ENCODE measurements at regions not wholly inside any gene's neighbourhood (a gene's known extent, or its start where the extent isn't known, plus 50 kb on each side); places are given as distances from the start of the nearest gene placed in this dataset.

DNA sequence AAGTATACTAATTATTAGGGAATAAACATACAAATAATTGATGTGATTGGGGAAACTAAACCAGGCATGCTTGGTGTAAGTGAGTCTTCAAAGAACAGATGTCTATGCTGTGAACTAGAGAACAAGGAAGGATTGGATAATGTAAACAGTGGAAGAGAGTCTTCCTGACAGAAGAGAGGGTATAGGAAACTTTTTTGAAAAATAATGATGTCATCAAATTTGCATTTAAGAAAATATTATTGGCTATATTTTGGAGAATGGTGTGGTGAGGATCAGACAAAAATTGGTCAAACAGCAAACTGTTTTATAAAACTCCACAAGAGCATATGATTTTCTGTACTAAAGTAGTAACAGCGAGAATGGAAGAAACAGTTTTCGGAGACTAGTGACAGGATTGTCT is 537.7 kb downstream of the TRAM1L1 start:
- no peak for DNase-seq (ENCODE audit: insufficient read length, low spot score, missing footprints)
- Histone ChIP-seq H3K4me2 (ENCODE audit: insufficient read depth, low read length) (no peak overlapping the region), H4K20me1 (ENCODE audit: insufficient read depth, low read length) (no peaks in the 10 kb centered on the region), H3K79me2 (ENCODE audit: insufficient read depth, low read length) (no peaks in the 10 kb centered on the region), H3K36me3 (ENCODE audit: insufficient read depth, low read length) (no peaks in the 10 kb centered on the region), H2AFZ (ENCODE audit: low read length) (no peak overlapping the region), H3K9me3 (ENCODE audit: low read depth, low read length) (peaks cover 4% of the 10 kb centered on the region), H3K27me3 (ENCODE audit: insufficient read depth, low read length) (no peaks in the 10 kb centered on the region), H3K4me1 (ENCODE audit: insufficient read depth, low read length) (no peaks in the 10 kb centered on the region), H3K4me3 (ENCODE audit: insufficient read depth, low read length) (no peak overlapping the region), H3K27ac (ENCODE audit: low read depth, low read length) (no peak overlapping the region)
- TF ChIP-seq, protein P1, sequence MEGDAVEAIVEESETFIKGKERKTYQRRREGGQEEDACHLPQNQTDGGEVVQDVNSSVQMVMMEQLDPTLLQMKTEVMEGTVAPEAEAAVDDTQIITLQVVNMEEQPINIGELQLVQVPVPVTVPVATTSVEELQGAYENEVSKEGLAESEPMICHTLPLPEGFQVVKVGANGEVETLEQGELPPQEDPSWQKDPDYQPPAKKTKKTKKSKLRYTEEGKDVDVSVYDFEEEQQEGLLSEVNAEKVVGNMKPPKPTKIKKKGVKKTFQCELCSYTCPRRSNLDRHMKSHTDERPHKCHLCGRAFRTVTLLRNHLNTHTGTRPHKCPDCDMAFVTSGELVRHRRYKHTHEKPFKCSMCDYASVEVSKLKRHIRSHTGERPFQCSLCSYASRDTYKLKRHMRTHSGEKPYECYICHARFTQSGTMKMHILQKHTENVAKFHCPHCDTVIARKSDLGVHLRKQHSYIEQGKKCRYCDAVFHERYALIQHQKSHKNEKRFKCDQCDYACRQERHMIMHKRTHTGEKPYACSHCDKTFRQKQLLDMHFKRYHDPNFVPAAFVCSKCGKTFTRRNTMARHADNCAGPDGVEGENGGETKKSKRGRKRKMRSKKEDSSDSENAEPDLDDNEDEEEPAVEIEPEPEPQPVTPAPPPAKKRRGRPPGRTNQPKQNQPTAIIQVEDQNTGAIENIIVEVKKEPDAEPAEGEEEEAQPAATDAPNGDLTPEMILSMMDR (IDR thresholded peaks at IDR 0.05; ENCODE audit: extremely low read depth, low read depth, low read length): no peak

GRCh38 chr4:116546759-116547158 is 538.6 kb downstream of the TRAM1L1 start:
- no peak overlapping the region for H3K4me3 ChIP-seq (ENCODE audit: insufficient read depth, low read length)
- H3K9me3 ChIP-seq (ENCODE audit: low read depth, low read length): peaks cover 4% of the 10 kb centered on the region
- no peaks in the 10 kb centered on the region for H3K36me3 ChIP-seq (ENCODE audit: insufficient read depth, low read length)
- H3K4me1 ChIP-seq (ENCODE audit: insufficient read depth, low read length): no peaks in the 10 kb centered on the region
- no peaks in the 10 kb centered on the region for H3K79me2 ChIP-seq (ENCODE audit: insufficient read depth, low read length)
- DNase-seq (ENCODE audit: insufficient read length, low spot score, missing footprints): no peak
- no peak overlapping the region for H2AFZ ChIP-seq (ENCODE audit: low read length)
- no peaks in the 10 kb centered on the region for H4K20me1 ChIP-seq (ENCODE audit: insufficient read depth, low read length)
- no peak overlapping the region for H3K27ac ChIP-seq (ENCODE audit: low read depth, low read length)
- H3K4me2 ChIP-seq (ENCODE audit: insufficient read depth, low read length): no peak overlapping the region
- H3K27me3 ChIP-seq (ENCODE audit: insufficient read depth, low read length): no peaks in the 10 kb centered on the region
- TF ChIP-seq, protein P1 (IDR thresholded peaks at IDR 0.05; ENCODE audit: extremely low read depth, low read depth, low read length): no peak

DNA sequence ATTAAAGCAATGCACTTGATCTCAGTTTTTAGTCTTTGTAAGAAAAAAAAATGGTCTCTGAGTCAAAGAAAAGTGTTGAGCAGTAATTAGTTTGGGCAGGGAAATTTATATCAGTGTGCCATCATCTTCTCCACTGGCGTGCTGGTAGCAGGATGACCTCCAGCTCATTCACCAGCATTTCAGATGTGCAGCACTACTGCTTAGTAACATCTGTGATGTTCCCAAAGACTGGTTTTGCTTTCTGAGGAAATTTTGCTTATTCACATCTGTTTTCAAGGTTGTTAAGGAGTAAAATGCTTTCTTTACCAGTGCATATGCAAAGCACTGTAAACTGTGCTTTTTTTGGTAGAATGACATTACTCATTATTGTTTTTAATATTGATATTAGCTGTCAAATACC is 540.4 kb downstream of the TRAM1L1 start:
- Histone ChIP-seq H3K4me3 (ENCODE audit: insufficient read depth, low read length) (no peak overlapping the region), H3K27me3 (ENCODE audit: insufficient read depth, low read length) (no peaks in the 10 kb centered on the region), H3K9me3 (ENCODE audit: low read depth, low read length) (peaks cover 4% of the 10 kb centered on the region), H4K20me1 (ENCODE audit: insufficient read depth, low read length) (no peaks in the 10 kb centered on the region), H3K4me2 (ENCODE audit: insufficient read depth, low read length) (no peak overlapping the region), H2AFZ (ENCODE audit: low read length) (no peak overlapping the region), H3K27ac (ENCODE audit: low read depth, low read length) (no peak overlapping the region), H3K79me2 (ENCODE audit: insufficient read depth, low read length) (no peaks in the 10 kb centered on the region), H3K36me3 (ENCODE audit: insufficient read depth, low read length) (no peaks in the 10 kb centered on the region), H3K4me1 (ENCODE audit: insufficient read depth, low read length) (no peaks in the 10 kb centered on the region)
- TF ChIP-seq, protein P1 (IDR thresholded peaks at IDR 0.05; ENCODE audit: extremely low read depth, low read depth, low read length): no peak
- DNase-seq (ENCODE audit: insufficient read length, low spot score, missing footprints): no peak

DNA sequence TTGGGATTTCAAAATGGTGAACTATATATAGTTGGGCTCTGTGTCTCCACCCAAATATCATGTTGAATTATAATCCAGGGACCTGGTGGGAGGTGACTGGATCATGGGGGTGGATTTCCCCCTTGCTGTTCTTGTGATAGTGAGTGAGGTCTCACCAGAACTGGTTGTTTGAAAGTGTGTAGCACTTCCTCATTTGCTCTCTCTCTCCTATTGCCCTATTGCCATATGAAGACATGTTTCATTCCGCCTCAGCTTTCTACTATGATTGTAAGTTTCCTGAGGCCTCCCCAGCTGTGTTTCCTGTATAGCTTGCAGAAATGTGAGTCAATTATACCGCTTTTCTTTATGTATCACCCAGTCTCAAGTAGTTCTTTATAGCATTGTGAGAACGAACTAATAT is 545.6 kb downstream of the TRAM1L1 start:
- no peaks in the 10 kb centered on the region for H3K4me1 ChIP-seq (ENCODE audit: insufficient read depth, low read length)
- no peaks in the 10 kb centered on the region for H3K79me2 ChIP-seq (ENCODE audit: insufficient read depth, low read length)
- DNase-seq (ENCODE audit: insufficient read length, low spot score, missing footprints): no peak
- no peak overlapping the region for H3K4me3 ChIP-seq (ENCODE audit: insufficient read depth, low read length)
- H2AFZ ChIP-seq (ENCODE audit: low read length): no peak overlapping the region
- H4K20me1 ChIP-seq (ENCODE audit: insufficient read depth, low read length): no peaks in the 10 kb centered on the region
- no peaks in the 10 kb centered on the region for H3K27me3 ChIP-seq (ENCODE audit: insufficient read depth, low read length)
- no peak overlapping the region for H3K4me2 ChIP-seq (ENCODE audit: insufficient read depth, low read length)
- H3K27ac ChIP-seq (ENCODE audit: low read depth, low read length): no peak overlapping the region
- H3K9me3 ChIP-seq (ENCODE audit: low read depth, low read length): no peaks in the 10 kb centered on the region
- H3K36me3 ChIP-seq (ENCODE audit: insufficient read depth, low read length): no peaks in the 10 kb centered on the region
- TF ChIP-seq, protein P1 (IDR thresholded peaks at IDR 0.05; ENCODE audit: extremely low read depth, low read depth, low read length): no peak

Data from osteoblast (primary cell).